ENCODE measurements at regions not wholly inside any gene's neighbourhood (a gene's known extent, or its start where the extent isn't known, plus 50 kb on each side); places are given as distances from the start of the nearest gene placed in this dataset.
A peak's percentile ranks its signal among the peaks of the same experiment; 100 is the strongest.

DNA sequence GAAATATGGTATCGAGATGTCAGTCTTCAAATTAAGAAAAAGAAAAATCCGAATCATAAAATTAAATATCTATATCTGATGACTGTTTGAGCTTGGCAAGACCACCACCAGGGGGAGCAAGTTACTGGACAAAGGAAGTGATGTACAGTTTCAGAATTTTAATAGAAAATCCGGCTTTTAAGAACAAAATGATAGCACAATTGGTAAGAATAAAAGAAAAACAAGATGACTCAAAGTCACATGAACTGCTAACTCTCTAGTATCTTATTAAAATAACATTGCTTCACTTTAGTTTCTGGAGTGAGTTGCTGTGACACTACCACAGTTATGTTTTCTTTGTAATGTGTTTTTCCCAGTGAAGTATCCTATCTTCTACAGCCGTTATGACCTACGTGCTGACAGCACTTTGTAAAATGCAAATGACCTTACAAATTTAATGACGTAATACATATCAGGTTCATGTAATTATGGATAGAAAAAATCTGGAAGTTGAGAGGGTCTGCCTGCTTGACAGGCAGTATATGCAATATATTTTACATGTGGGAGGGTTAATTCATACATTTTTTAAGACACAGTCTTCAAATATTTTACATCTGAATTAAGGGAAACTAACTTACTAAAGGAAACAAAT lies 405.3 kb upstream of the HS3ST5 start:
- TF ChIP-seq EZH2 (IDR thresholded peaks at IDR 0.05; ENCODE audit: insufficient read depth, low read length) = no peak
- TF ChIP-seq, protein P1, sequence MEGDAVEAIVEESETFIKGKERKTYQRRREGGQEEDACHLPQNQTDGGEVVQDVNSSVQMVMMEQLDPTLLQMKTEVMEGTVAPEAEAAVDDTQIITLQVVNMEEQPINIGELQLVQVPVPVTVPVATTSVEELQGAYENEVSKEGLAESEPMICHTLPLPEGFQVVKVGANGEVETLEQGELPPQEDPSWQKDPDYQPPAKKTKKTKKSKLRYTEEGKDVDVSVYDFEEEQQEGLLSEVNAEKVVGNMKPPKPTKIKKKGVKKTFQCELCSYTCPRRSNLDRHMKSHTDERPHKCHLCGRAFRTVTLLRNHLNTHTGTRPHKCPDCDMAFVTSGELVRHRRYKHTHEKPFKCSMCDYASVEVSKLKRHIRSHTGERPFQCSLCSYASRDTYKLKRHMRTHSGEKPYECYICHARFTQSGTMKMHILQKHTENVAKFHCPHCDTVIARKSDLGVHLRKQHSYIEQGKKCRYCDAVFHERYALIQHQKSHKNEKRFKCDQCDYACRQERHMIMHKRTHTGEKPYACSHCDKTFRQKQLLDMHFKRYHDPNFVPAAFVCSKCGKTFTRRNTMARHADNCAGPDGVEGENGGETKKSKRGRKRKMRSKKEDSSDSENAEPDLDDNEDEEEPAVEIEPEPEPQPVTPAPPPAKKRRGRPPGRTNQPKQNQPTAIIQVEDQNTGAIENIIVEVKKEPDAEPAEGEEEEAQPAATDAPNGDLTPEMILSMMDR (IDR thresholded peaks at IDR 0.05; ENCODE audit: insufficient read depth, low read depth, low read length) = peak; percentile 89

All from astrocyte (in vitro differentiated cells and primary cell).